Astrocyte (in vitro differentiated cells and primary cell): ENCODE measurements at regions not wholly inside any gene's neighbourhood (a gene's known extent, or its start where the extent isn't known, plus 50 kb on each side); places are given as distances from the start of the nearest gene placed in this dataset.

Experiments
- CTCF ChIP-seq: IDR thresholded peaks from 2 replicates; pipeline ENCODE4 v1.5.1; 2011; ENCODE audit warnings: low read depth, mild to moderate bottlenecking, inconsistent platforms, low read length, moderate library complexity; ENCODE audit not compliant: insufficient read depth
- EZH2 ChIP-seq: IDR thresholded peaks from 2 replicates; pipeline ENCODE4 v1.6.1; 2012; ENCODE audit warnings: mild to moderate bottlenecking, low read length, inconsistent platforms; ENCODE audit not compliant: insufficient read depth

GRCh38 chr6:144697801-144698200 is 412.7 kb downstream of the UTRN start:
- TF ChIP-seq CTCF (no peak), EZH2 (no peak)
